ENCODE measurements at regions not wholly inside any gene's neighbourhood (a gene's known extent, or its start where the extent isn't known, plus 50 kb on each side); places are given as distances from the start of the nearest gene placed in this dataset.

- H3K27me3 Mint-ChIP-seq, result peaks cover 10% of the 10 kb centered on the region
- CTCF ChIA-PET, result no interaction called here
- H3K4me1 Mint-ChIP-seq, result no peaks in the 10 kb centered on the region
- no peak overlapping the region for H3K4me3 Mint-ChIP-seq
- no peaks in the 10 kb centered on the region for H3K9me3 Mint-ChIP-seq
- no peaks in the 10 kb centered on the region for H3K36me3 Mint-ChIP-seq (ENCODE audit: low read depth)
- no peak overlapping the region for H3K27ac Mint-ChIP-seq
- POLR2A ChIA-PET, result no interaction called here
- no peak for DNase-seq
Measured at GRCh38 chr11:27187075-27187847, 146.6 kb downstream of the BBOX1 start.

DNA sequence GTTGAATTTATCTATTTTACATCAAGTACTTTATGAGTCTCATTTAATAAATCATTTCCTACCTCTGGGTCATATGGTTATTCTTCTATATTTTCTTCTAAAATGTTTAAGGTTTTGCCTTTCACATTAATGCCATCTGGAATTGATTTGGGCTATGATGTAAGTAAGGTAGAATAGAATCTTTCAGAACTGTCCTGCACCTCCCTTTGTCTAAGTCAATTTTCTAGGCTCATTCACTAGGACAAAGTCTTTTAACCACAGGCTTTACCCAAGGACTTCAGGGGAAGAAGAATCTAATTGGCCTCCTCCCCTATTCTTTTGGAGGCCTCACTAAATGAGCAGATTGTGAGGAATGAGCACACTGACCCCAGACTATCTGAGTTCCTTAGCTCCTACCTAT, 146.0 kb downstream of the BBOX1 start:
- no peaks in the 10 kb centered on the region for H3K9me3 Mint-ChIP-seq
- no peaks in the 10 kb centered on the region for H3K36me3 Mint-ChIP-seq (ENCODE audit: low read depth)
- peaks cover 10% of the 10 kb centered on the region for H3K27me3 Mint-ChIP-seq
- POLR2A ChIA-PET, result no interaction called here
- DNase-seq, result no peak
- no peaks in the 10 kb centered on the region for H3K4me1 Mint-ChIP-seq
- H3K4me3 Mint-ChIP-seq, result no peak overlapping the region
- CTCF ChIA-PET, result no interaction called here
- H3K27ac Mint-ChIP-seq, result no peak overlapping the region

- H3K27me3 Mint-ChIP-seq, result peaks cover 8% of the 10 kb centered on the region
- ChIA-PET POLR2A (interaction anchor here (0.9 kb wide), 1 partner anchor 301 kb away, joined by 3 read pairs; no protein-coding TSS in a partner anchor), CTCF (interaction anchor here (1.2 kb wide), 1 partner anchor 301 kb away, joined by 9 read pairs; no protein-coding TSS in a partner anchor)
- H3K9me3 Mint-ChIP-seq, result no peaks in the 10 kb centered on the region
- no peak overlapping the region for H3K4me3 Mint-ChIP-seq
- no peak for DNase-seq
- H3K27ac Mint-ChIP-seq, result no peak overlapping the region
- no peaks in the 10 kb centered on the region for H3K36me3 Mint-ChIP-seq (ENCODE audit: low read depth)
- no peaks in the 10 kb centered on the region for H3K4me1 Mint-ChIP-seq
Measured at GRCh38 chr11:27184458-27185312, 144.1 kb downstream of the BBOX1 start.

DNA sequence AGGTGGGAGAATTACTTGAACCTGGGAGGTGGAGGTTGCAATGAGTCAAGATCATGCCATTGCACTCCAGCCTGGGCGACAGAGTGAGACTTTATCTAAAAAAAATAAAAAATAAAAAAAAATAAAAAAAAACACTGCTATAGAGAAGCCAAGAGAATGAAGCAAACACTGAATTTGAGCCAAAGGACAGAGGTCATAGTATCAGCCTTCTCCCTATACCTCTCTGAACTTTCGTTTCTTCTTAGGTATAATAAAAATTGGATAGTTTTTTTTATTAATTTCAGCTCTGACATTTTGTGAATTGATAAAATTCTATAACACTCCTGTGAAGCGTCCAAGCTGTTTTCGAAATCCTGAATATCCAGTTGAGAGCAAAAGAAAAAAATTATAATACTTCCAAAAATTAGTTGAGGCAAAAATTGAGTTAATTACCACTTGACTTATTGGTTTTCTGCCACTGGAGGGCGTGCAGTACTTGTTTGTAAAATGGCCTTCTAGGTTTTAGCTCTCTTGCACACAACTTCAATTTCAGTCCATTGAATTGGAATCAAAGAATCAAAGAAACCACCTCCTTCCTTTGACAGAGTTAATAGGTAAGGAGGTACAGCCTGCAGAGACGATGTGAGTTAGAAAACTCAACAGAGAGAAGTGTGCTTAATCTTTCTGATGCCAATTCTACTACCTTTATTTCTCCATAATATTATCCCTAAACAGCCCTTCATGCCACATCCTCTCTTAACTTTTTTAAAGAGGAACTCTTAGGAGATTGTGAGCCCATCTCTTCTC, 143.2 kb downstream of the BBOX1 start:
- Mint-ChIP-seq H3K4me3 (no peak overlapping the region), H3K36me3 (ENCODE audit: low read depth) (no peaks in the 10 kb centered on the region), H3K4me1 (no peaks in the 10 kb centered on the region), H3K27me3 (peaks cover 8% of the 10 kb centered on the region), H3K27ac (no peak overlapping the region), H3K9me3 (no peaks in the 10 kb centered on the region)
- peak; percentile 46 for DNase-seq
- POLR2A ChIA-PET, result no interaction called here
- CTCF ChIA-PET, result interaction anchor here (0.6 to 1.2 kb wide), 2 partner anchors 9 to 302 kb away, joined by 3 to 9 read pairs; no protein-coding TSS in a partner anchor

GRCh38 chr11:27179334-27179733, 138.7 kb downstream of the BBOX1 start:
- POLR2A ChIA-PET, result no interaction called here

GRCh38 chr11:27178859-27179258, 138.2 kb downstream of the BBOX1 start:
- H3K27me3 Mint-ChIP-seq, result no peaks in the 10 kb centered on the region
- H3K36me3 Mint-ChIP-seq (ENCODE audit: low read depth), result no peaks in the 10 kb centered on the region
- H3K27ac Mint-ChIP-seq, result no peak overlapping the region
- no peak for DNase-seq
- H3K4me1 Mint-ChIP-seq, result no peaks in the 10 kb centered on the region
- ChIA-PET POLR2A (no interaction called here), CTCF (no interaction called here)
- H3K9me3 Mint-ChIP-seq, result no peaks in the 10 kb centered on the region
- no peak overlapping the region for H3K4me3 Mint-ChIP-seq

More at GRCh38 chr11:27179334-27179733, 138.7 kb downstream of the BBOX1 start:
- no peaks in the 10 kb centered on the region for H3K4me1 Mint-ChIP-seq
- H3K4me3 Mint-ChIP-seq, result no peak overlapping the region
- H3K27me3 Mint-ChIP-seq, result no peaks in the 10 kb centered on the region
- CTCF ChIA-PET, result no interaction called here
- H3K9me3 Mint-ChIP-seq, result no peaks in the 10 kb centered on the region
- no peaks in the 10 kb centered on the region for H3K36me3 Mint-ChIP-seq (ENCODE audit: low read depth)
- no peak overlapping the region for H3K27ac Mint-ChIP-seq
- DNase-seq, result no peak
